CD4-positive, alpha-beta T cell (primary cell): ENCODE measurements at regions not wholly inside any gene's neighbourhood (a gene's known extent, or its start where the extent isn't known, plus 50 kb on each side); places are given as distances from the start of the nearest gene placed in this dataset.

Experiments used
- ATAC-seq: fragments of 200-7000 bp; cut with Tn5 transposase; one replicate; pipeline ENCODE4 v1.10.0; 2022; ENCODE audit warnings: mild to moderate bottlenecking; ENCODE audit not compliant: poor library complexity
- CTCF ChIA-PET: fragments of 350-600 bp; sonication (Branson Sonifier 250); formaldehyde crosslinking; loops from one replicate; lab custom pipeline; 2021; ENCODE audit warnings: antibody characterized with exemption, inconsistent platforms; lab: Charles Lee
- POLR2A ChIA-PET: fragments of 350-600 bp; sonication (Branson Sonifier 250); formaldehyde crosslinking; loops from one replicate; lab custom pipeline; 2021; ENCODE audit warnings: antibody characterized with exemption, inconsistent platforms; lab: Charles Lee
- DNase-seq, 14 experiments: peaks; one replicate each; pipeline ENCODE4 v3.0.0-alpha.2; 2013 to 2020; ENCODE audit warnings: mixed read lengths in 2 of 14
- H3K27ac ChIP-seq, 2 donors: one replicate each; pipeline versions ENCODE4 v1.5.1 to v1.7.0; 2013; ENCODE audit warnings: low read length in 2 of 2, low read depth in 1 of 2, mild to moderate bottlenecking in 1 of 2
- H3K27me3 ChIP-seq, 2 experiments: 1 replicate in 1 of 2; 2 replicates in 1 of 2; pipeline versions ENCODE4 v1.6.1 to v1.7.0; 2013; ENCODE audit warnings: low read length in 2 of 2, control low read depth in 1 of 2, mild to moderate bottlenecking in 1 of 2, moderate library complexity in 1 of 2; ENCODE audit not compliant: insufficient read depth in 2 of 2, control insufficient read depth in 1 of 2
- H3K36me3 ChIP-seq: one replicate; pipeline ENCODE4 v1.6.1; 2013; ENCODE audit warnings: low read length, control low read depth; ENCODE audit not compliant: insufficient read depth
- H3K4me1 ChIP-seq: one replicate; pipeline ENCODE4 v1.6.1; 2013; ENCODE audit warnings: low read length, control low read depth; ENCODE audit not compliant: insufficient read depth
- H3K4me3 ChIP-seq: one replicate; pipeline ENCODE4 v1.5.1; 2013; ENCODE audit warnings: mild to moderate bottlenecking, low read length, moderate library complexity
- H3K9me3 ChIP-seq, 2 experiments: 1 replicate in 1 of 2; 2 replicates in 1 of 2; pipeline versions ENCODE4 v1.6.1 to v1.7.0; 2013; ENCODE audit warnings: low read length in 2 of 2, mild to moderate bottlenecking in 2 of 2, control low read depth in 1 of 2, moderate library complexity in 1 of 2; ENCODE audit not compliant: control insufficient read depth in 1 of 2, insufficient read depth in 1 of 2
- H3K27ac Mint-ChIP-seq: one replicate; pipeline ENCODE4 v1.8.0; 2020; ENCODE audit warnings: mixed read lengths
- H3K27me3 Mint-ChIP-seq: one replicate; pipeline ENCODE4 v1.8.0; 2021; ENCODE audit warnings: mixed read lengths
- H3K36me3 Mint-ChIP-seq: one replicate; pipeline ENCODE4 v1.8.0; 2021; ENCODE audit warnings: low read depth, mixed read lengths
- H3K4me1 Mint-ChIP-seq: one replicate; pipeline ENCODE4 v1.8.0; 2021; ENCODE audit warnings: low read depth, mixed read lengths
- H3K4me3 Mint-ChIP-seq: one replicate; pipeline ENCODE4 v1.8.0; 2020; ENCODE audit warnings: mild to moderate bottlenecking, mixed read lengths
- H3K9me3 Mint-ChIP-seq: one replicate; pipeline ENCODE4 v1.8.0; 2020; ENCODE audit warnings: mixed read lengths
- intact Hi-C, 2 experiments: fragments of 100-400 bp; cut with DNase I in 1 of 2; cut with micrococcal nuclease in 1 of 2; formaldehyde crosslinking; loops; one replicate each; pipeline versions ENCODE4 v1.15.1 to v1.9.0; 2023 to 2025; cut with DNase I, micrococcal nuclease
- TF ChIP-seq, protein P1 (sequence below): fragments of 200-600 bp; IDR thresholded peaks from one replicate; pipeline ENCODE4 v1.8.0; 2022; ENCODE audit warnings: antibody characterized with exemption, mild to moderate bottlenecking

DNA sequence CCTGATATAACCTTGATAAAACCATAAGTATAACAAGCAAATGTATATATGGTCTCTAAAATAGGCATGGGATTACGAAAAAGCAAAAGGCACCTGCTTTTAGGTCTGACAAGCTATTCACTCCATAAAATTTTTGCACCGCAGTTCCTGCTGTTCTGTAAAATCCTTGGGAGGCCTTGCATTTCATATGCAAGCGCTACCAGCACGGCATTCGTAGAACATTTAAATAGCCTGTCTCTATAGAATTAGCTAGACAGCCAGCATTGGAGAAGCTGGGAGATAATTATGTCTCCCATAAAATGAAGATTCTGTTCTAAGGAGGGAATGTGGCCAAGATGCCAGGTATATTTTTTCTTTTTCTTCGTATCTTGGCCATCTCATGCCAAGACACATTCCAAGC is 64.5 kb upstream of the ATXN1 start:
- Mint-ChIP-seq H3K4me1 (no peaks in the 10 kb centered on the region), H3K27me3 (peaks cover 10% of the 10 kb centered on the region), H3K27ac (no peak overlapping the region), H3K9me3 (no peaks in the 10 kb centered on the region), H3K36me3 (no peaks in the 10 kb centered on the region), H3K4me3 (no peak overlapping the region)
- Histone ChIP-seq H3K27ac (no peak overlapping the region), H3K4me3 (no peak overlapping the region), H3K27me3 (no peaks in the 10 kb centered on the region), H3K9me3 (no peaks in the 10 kb centered on the region), H3K4me1 (no peaks in the 10 kb centered on the region), H3K36me3 (no peaks in the 10 kb centered on the region)
- TF ChIP-seq, protein P1, sequence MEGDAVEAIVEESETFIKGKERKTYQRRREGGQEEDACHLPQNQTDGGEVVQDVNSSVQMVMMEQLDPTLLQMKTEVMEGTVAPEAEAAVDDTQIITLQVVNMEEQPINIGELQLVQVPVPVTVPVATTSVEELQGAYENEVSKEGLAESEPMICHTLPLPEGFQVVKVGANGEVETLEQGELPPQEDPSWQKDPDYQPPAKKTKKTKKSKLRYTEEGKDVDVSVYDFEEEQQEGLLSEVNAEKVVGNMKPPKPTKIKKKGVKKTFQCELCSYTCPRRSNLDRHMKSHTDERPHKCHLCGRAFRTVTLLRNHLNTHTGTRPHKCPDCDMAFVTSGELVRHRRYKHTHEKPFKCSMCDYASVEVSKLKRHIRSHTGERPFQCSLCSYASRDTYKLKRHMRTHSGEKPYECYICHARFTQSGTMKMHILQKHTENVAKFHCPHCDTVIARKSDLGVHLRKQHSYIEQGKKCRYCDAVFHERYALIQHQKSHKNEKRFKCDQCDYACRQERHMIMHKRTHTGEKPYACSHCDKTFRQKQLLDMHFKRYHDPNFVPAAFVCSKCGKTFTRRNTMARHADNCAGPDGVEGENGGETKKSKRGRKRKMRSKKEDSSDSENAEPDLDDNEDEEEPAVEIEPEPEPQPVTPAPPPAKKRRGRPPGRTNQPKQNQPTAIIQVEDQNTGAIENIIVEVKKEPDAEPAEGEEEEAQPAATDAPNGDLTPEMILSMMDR: no peak
- DNase-seq (no peak), ATAC-seq (no peak)
- intact Hi-C loops: no loop called here
- CTCF ChIA-PET: no interaction called here
- POLR2A ChIA-PET: interaction anchor here (1.1 kb wide), 1 partner anchor 10 kb away, joined by 3 read pairs; no protein-coding TSS in a partner anchor

DNA sequence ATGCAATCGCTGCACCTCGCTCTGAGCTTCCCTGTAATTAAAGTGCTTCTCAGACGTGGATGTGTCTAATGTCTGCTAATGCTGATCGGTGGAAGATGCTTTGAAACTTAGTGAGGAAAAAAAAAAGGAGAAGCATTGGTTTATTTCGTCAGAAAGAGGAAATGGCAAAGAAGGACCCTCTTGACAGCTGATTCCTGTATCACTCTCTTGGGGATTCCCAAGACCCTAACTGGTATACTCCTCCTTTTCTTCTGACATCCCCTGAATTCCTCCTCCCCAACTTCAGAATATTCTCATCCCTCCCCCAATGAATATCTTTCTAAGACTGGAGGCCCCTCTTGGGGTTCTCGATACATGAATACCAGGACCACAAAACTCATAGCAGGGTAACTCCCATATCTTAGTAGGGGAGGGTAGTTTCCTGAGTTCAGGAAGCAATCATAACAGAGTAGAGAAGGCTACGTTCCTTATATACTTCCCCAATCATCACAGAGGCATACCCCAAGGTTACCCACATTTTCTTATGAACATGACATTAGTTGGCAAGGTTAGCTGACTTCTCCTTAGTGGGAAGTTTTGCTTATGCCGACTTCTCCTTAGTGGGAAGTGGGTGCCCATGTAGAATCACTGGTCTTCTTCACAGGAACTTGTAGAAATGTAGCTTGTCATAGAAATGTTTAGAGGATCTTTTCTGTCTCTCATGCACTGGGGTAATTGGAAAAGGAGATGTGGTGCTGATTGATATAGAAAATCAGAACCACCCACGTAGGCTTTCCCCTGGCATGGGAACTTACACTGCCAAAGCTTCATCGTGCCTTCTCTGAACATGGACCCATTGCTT is 63.8 kb upstream of the ATXN1 start:
- peak in 2 of 14 experiments; percentile 32 to 36 for DNase-seq
- peaks cover 10% of the 10 kb centered on the region for H3K27me3 Mint-ChIP-seq
- no peak overlapping the region for H3K27ac ChIP-seq
- TF ChIP-seq, protein P1: no peak
- no peak for ATAC-seq
- CTCF ChIA-PET: no interaction called here
- no peaks in the 10 kb centered on the region for H3K27me3 ChIP-seq
- no peaks in the 10 kb centered on the region for H3K4me1 ChIP-seq
- H3K4me3 ChIP-seq: no peak overlapping the region
- intact Hi-C loops: no loop called here
- H3K36me3 Mint-ChIP-seq: no peaks in the 10 kb centered on the region
- no peaks in the 10 kb centered on the region for H3K36me3 ChIP-seq
- no peaks in the 10 kb centered on the region for H3K4me1 Mint-ChIP-seq
- no peaks in the 10 kb centered on the region for H3K9me3 Mint-ChIP-seq
- H3K9me3 ChIP-seq: no peaks in the 10 kb centered on the region
- H3K4me3 Mint-ChIP-seq: no peak overlapping the region
- H3K27ac Mint-ChIP-seq: no peak overlapping the region
- POLR2A ChIA-PET: interaction anchor here (1.1 kb wide), 1 partner anchor 11 kb away, joined by 3 read pairs; no protein-coding TSS in a partner anchor

- ChIA-PET POLR2A (no interaction called here), CTCF (no interaction called here)
- H3K4me1 Mint-ChIP-seq: no peaks in the 10 kb centered on the region
- Histone ChIP-seq H3K4me3 (no peak overlapping the region), H3K27me3 (no peaks in the 10 kb centered on the region), H3K4me1 (no peaks in the 10 kb centered on the region), H3K9me3 (no peaks in the 10 kb centered on the region), H3K27ac (no peak overlapping the region), H3K36me3 (no peaks in the 10 kb centered on the region)
- TF ChIP-seq, protein P1: no peak
- no peaks in the 10 kb centered on the region for H3K36me3 Mint-ChIP-seq
- H3K27me3 Mint-ChIP-seq: peaks cover 14% of the 10 kb centered on the region
- ATAC-seq (no peak), DNase-seq (no peak)
- no peak overlapping the region for H3K4me3 Mint-ChIP-seq
- H3K27ac Mint-ChIP-seq: no peak overlapping the region
- H3K9me3 Mint-ChIP-seq: no peaks in the 10 kb centered on the region
- intact Hi-C loops: no loop called here
These were observed 62.6 kb upstream of the ATXN1 start for GRCh38 chr6:16823718-16824352.
